ENCODE measurements at regions not wholly inside any gene's neighbourhood (a gene's known extent, or its start where the extent isn't known, plus 50 kb on each side); places are given as distances from the start of the nearest gene placed in this dataset.

GRCh38 chr20:10855778-10856177 lies 182.0 kb upstream of the JAG1 start:
- no peak overlapping the region for H2AFZ ChIP-seq
- H3F3A ChIP-seq (replicated peaks; ENCODE audit: low read depth) = no peaks in the 10 kb centered on the region
- H3K4me3 ChIP-seq = no peak overlapping the region
- Mint-ChIP-seq H3K4me1 (no peaks in the 10 kb centered on the region), H3K36me3 (ENCODE audit: low read depth) (no peaks in the 10 kb centered on the region), H3K9me3 (no peaks in the 10 kb centered on the region), H3K27ac (no peak overlapping the region), H3K27me3 (ENCODE audit: insufficient read depth, low read depth, poor library complexity) (no peaks in the 10 kb centered on the region), H3K4me3 (no peak overlapping the region)
- no peak overlapping the region for H3K4me2 ChIP-seq
- no peaks in the 10 kb centered on the region for H3K27me3 ChIP-seq (ENCODE audit: insufficient read depth)
- DNase-seq (ENCODE audit: low spot score) (no peak), ATAC-seq (no peak)
- H3K36me3 ChIP-seq (ENCODE audit: insufficient read depth) = no peaks in the 10 kb centered on the region
- no peaks in the 10 kb centered on the region for H3K4me1 ChIP-seq (ENCODE audit: insufficient read depth)
- H3K79me2 ChIP-seq (replicated peaks; ENCODE audit: insufficient read depth) = no peaks in the 10 kb centered on the region
- TF ChIP-seq ZNF331 (CRISPR knock-in tag; IDR thresholded peaks at IDR 0.05; ENCODE audit: low read depth) = no peak
- no peak for TF ChIP-seq STAT1 (IDR thresholded peaks at IDR 0.05; ENCODE audit: unreplicated experiment)
- TF ChIP-seq ETS1 (IDR thresholded peaks at IDR 0.05) = no peak
- TF ChIP-seq POLR2AphosphoS5 (IDR thresholded peaks at IDR 0.05; ENCODE audit: low read depth) = no peak
- no peak for TF ChIP-seq NANOG (IDR thresholded peaks at IDR 0.05; ENCODE audit: borderline replicate concordance)
- no peak for TF ChIP-seq REST (IDR thresholded peaks at IDR 0.05; ENCODE audit: unreplicated experiment)
- no peak for TF ChIP-seq CREB1 (CRISPR knock-in tag; IDR thresholded peaks at IDR 0.05; ENCODE audit: low read depth)
- TF ChIP-seq, protein P1, sequence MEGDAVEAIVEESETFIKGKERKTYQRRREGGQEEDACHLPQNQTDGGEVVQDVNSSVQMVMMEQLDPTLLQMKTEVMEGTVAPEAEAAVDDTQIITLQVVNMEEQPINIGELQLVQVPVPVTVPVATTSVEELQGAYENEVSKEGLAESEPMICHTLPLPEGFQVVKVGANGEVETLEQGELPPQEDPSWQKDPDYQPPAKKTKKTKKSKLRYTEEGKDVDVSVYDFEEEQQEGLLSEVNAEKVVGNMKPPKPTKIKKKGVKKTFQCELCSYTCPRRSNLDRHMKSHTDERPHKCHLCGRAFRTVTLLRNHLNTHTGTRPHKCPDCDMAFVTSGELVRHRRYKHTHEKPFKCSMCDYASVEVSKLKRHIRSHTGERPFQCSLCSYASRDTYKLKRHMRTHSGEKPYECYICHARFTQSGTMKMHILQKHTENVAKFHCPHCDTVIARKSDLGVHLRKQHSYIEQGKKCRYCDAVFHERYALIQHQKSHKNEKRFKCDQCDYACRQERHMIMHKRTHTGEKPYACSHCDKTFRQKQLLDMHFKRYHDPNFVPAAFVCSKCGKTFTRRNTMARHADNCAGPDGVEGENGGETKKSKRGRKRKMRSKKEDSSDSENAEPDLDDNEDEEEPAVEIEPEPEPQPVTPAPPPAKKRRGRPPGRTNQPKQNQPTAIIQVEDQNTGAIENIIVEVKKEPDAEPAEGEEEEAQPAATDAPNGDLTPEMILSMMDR (conservative IDR thresholded peaks at IDR 0.05; ENCODE audit: low read depth in 2 of 2) = no peak
- no peak for TF ChIP-seq ZNF462 (CRISPR knock-in tag; IDR thresholded peaks at IDR 0.05)
- TF ChIP-seq EZH2 (IDR thresholded peaks at IDR 0.05; ENCODE audit: low read depth, unreplicated experiment) = no peak
- TF ChIP-seq ZNF114 (CRISPR knock-in tag; IDR thresholded peaks at IDR 0.05) = no peak
- TF ChIP-seq JUNB (IDR thresholded peaks at IDR 0.05; ENCODE audit: unreplicated experiment) = no peak
- TF ChIP-seq EZH2phosphoT487 (IDR thresholded peaks at IDR 0.05; ENCODE audit: unreplicated experiment) = no peak
- peaks cover 13% of the 10 kb centered on the region; the same call in 1 of the 2 replicates for H3K9me2 ChIP-seq (ENCODE audit: insufficient read depth)
- no peak overlapping the region for H3K27ac ChIP-seq (ENCODE audit: low read depth)
- no peaks in the 10 kb centered on the region for H4K20me1 ChIP-seq (replicated peaks; ENCODE audit: insufficient read depth)

All from GM23338 (cell line).